GM19455 (cell line): ENCODE measurements at regions not wholly inside any gene's neighbourhood (a gene's known extent, or its start where the extent isn't known, plus 50 kb on each side); places are given as distances from the start of the nearest gene placed in this dataset.

Source experiments
- ATAC-seq: cut with Tn5 transposase; IDR thresholded peaks from one replicate; pipeline ENCODE4 v1.9.1; 2021; ENCODE audit not compliant: unreplicated experiment

GRCh38 chr3:113094337-113095221 lies 103.8 kb downstream of the GTPBP8 start:
- ATAC-seq: no peak

DNA sequence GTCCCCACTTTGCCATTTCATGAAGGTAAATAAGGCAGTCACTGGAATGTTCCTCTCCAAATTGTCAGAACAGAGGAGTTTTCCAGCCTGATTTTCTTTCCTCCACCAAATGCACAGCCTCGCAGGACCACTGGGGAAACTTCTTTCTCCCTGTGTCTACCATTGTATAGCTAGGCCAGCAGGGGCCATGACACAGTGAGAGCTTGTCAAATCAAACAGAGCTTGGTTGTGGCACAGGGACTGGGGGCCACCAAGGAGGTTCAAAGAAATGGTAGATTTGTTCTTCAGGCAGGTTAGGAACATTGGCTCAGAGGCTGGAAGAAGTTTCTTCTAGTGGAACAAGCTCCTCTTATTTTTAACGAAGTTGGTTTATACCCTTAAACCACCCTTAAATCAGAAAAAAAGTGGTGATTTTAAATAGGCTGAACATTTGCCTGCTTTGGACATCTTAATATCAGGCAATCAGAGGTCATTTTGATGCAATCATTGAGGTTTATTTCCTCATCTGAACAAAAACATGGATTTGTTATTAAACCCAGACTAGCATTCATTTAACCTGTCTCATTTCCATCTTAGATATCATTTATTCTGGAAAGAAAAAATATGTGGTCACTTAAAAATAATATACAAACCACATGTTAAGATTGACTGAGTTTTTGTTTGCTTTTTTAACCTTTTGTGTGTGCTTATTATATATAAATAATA lies 105.6 kb downstream of the GTPBP8 start:
- ATAC-seq: no peak

- ATAC-seq: no peak
Measured at GRCh38 chr3:113097960-113098447, 107.2 kb downstream of the GTPBP8 start.

- no peak for ATAC-seq
Measured at GRCh38 chr3:113100063-113100462, 109.3 kb downstream of the GTPBP8 start.

GRCh38 chr3:113103588-113103987 lies 107.8 kb upstream of the BOC start:
- no peak for ATAC-seq

- ATAC-seq: no peak
Measured at GRCh38 chr3:113104357-113105092, 106.8 kb upstream of the BOC start.

DNA sequence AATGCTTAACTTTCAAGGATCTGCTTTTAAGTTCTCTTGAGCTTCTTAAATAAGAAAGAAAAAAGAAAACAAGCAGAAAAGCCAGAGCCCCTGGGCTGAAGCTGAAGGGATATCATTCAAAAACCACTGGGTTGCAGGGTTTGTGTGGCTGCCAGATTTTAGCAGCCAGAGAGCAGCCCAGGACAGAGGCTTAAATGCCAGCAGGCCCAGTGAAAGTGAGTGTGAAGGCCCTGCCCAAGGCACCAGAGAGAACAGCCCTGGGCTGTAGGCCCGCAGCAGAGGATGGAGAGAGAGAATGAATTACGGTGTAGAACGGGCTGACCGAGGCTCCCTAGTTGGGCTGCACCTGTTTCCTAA lies 106.3 kb upstream of the BOC start:
- no peak for ATAC-seq

DNA sequence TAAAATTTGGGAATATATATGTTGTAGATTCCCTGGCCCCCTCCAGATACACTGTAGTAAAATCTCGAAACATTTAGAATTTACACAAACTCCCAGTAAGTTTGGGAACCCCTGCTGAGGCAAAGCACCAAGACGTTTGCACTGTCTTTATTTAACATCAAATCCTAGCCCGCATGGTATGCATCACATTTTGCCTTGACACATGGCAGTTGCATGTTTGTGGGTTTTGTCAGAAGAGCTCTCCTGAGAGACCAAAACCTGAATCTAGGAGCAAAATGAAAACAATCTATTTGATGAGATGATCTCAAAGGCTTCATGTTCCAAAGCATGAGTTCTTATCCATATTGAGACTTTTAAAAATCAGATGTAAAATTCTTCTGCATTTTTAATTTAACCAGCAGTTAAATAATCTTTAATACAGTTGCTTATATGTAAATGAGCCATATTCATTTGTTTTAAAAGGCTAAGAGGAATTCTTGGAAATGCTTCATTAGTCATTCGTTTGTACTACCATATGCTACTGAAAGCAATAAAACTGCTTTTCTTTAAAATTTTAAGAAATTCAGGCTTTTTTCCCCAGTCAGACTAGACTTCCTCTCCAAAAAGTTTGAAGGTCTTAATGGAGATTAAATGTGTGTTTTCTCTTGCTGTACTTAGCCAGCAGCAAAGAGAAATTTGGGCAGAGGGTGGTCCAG lies 105.2 kb upstream of the BOC start:
- ATAC-seq: no peak

DNA sequence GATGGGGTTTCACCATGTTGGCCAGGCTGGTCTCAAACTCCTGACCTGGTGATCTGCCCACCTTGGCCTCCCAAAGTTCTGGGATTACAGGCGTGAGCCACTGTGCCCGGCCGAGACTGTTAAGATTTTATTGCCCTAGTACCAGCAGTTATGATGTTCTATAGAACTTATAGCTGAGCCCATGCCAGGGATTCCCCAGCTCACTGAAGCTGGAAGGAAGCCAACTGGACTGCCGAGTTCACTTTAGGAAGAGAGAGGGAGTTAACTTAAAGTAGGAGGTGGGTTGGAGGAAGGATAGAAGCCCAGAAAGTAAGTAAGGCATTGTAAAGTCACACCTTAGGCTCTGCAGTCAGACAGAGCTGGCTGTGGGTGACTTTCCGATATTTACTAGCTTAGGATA lies 101.1 kb upstream of the BOC start:
- ATAC-seq: no peak

GRCh38 chr3:113111011-113111707 lies 100.2 kb upstream of the BOC start:
- ATAC-seq: no peak

DNA sequence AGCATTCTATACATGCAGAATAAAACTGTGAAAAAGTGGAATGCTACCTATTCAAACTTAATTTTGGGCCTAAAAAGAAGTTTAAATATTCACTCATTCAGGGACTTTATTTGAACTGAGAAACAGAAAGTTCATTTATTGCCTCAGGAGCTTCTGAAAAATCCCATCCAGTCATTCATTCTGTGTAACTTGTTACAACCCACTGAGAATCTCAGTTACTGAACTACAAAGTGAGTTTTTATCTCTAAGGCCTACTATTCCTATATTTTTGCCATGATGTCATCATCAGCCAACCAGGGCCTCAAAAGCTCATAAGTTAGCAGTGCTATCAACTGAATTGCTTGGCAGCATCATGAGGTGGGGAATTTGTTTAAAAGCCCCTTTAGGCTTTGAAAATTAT lies 98.0 kb upstream of the BOC start:
- ATAC-seq: no peak

- no peak for ATAC-seq
Measured at GRCh38 chr3:113117511-113118234, 93.7 kb upstream of the BOC start.

GRCh38 chr3:113118336-113118735 lies 93.0 kb upstream of the BOC start:
- ATAC-seq: no peak

- no peak for ATAC-seq
Measured at GRCh38 chr3:113124256-113124830, 87.0 kb upstream of the BOC start.

- no peak for ATAC-seq
Measured at GRCh38 chr3:113125951-113126350, 85.4 kb upstream of the BOC start.

DNA sequence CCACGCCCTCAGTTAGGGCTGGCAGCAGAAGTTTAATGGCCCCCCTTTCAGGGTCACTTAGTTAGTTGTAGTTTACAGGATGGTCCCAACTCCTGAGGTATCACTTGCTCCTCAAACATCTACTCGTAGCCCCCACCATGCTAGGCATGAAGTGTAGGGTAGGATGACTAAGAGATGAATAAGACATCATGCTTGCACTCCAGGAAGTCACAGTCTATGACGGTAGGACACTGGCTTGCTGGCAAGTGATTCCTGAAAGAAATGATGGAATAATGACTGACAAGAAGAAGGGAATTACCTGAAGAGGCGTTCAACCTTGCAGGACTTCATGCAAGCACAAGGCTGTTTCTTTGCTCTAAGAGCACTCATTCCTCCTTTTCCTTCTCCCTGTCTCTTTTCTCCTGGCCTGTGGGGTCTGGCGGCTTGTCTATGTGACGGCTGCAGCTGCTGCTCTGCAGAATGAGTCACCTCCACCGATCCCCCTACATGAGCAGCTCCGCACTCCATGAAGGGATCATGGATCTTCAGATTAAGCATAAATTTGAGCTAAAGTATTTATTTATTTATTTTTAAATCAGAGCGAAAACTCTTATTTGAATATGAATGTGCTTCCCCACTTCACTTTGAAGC lies 82.9 kb upstream of the BOC start:
- ATAC-seq: no peak

DNA sequence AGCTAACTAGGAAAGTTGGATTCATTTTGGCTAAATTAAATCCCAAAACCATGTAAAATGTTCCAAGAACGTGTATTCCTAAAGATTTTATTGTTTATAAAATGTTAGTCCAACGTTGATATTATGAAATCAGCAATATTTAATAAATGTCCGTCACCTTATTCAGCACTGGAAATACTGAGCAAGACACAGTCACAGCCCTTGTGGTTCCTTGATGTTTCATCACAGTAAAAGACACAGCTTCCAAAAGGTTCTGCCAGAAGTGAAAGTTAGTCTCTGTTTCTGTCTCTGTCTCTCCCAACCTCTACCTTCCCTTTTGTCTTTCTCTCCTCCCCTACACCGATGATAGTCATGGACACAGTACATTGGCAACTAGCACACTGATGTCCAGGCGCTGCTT lies 82.2 kb upstream of the BOC start:
- no peak for ATAC-seq

- ATAC-seq: no peak
Measured at GRCh38 chr3:113132571-113132996, 78.8 kb upstream of the BOC start.

GRCh38 chr3:113133140-113133539 lies 78.2 kb upstream of the BOC start:
- no peak for ATAC-seq
